HuH-7 (cell line): ENCODE measurements at regions not wholly inside any gene's neighbourhood (a gene's known extent, or its start where the extent isn't known, plus 50 kb on each side); places are given as distances from the start of the nearest gene placed in this dataset.

Source experiments
- DNase-seq: peaks from one replicate; pipeline ENCODE4 v3.0.0; 2011; ENCODE audit warnings: low spot score

DNA sequence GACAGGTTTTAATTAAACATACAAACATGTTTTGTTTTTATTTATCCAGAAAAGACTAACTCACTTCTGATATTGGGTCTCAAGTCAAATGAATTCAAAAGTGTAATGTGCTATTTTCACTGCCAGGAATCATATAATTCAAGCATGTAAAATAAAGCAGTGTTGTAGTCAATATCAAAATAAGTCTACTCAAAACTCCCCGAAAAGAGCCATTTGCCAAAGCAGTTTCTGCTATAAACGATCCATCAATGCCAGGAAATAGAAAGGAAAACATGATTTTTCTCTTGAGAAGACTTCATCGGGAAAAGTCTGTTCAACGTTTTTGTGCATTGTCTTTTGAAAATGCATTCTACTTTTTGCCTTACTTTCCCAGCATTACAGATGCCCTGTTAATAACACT is 633.3 kb downstream of the FAT4 start:
- no peak for DNase-seq

DNA sequence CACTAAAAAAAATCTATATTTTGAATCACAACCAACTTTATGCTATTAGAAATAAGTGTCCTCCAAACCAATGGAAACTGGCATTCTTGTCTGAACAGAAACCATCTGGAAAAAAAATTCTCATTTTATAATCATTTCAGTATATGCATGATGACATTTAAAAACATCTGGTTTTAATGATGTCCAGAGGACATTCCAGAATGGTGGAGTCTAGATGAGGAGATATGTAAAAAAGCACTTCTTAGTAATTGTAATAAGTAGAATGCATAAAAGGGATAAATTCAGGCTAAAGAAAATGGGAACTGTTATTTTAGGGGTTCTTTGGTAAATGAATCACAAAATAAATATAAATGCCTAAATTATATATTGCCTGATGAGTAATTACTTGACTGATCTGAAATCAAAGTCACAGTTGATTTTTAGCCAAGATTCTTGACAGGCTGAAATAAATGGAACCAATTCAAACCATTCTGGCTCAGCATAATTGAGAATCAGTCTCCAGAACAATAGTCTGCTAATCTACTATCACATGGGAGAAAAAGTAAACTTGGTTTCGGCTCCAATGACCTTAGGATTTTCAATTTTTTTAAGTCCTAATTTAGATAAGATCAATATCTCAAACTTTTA is 636.6 kb downstream of the FAT4 start:
- DNase-seq: no peak

DNA sequence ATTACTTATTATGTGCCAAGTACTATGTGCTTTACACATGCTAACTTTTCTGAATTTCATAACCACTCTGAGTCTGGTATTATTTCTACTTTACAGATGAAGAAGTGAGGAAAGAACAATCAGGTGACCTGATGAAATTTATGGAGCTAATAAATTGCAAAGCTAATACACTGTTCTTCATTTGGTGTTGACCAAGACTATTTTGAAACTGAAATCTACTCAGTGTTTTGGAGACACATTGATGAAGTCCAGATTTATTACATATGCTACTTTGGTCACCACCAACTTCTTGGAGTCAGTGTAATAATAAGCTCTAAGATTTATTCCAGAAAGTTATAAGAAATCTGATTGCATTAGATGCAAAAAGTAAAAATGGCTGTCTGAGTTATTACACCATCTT is 637.9 kb downstream of the FAT4 start:
- no peak for DNase-seq

DNA sequence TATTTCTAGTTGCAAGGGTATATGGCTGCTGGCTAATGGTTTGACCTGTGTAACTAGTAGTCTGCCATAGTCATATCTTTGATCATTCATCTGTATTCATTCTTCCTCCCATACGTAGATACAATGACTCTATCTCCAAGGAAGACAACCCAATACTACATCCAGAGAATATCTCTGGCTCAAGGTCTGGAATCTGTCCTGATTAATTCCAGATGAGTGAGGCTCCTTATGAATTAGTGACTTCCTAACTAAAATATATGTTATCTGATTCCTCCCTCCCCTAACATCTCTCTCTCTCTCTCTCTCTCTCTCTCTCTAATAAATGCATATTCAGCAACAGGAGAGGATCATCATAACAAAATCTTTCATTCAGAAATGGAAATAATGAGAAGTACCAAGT is 641.5 kb downstream of the FAT4 start:
- no peak for DNase-seq

DNA sequence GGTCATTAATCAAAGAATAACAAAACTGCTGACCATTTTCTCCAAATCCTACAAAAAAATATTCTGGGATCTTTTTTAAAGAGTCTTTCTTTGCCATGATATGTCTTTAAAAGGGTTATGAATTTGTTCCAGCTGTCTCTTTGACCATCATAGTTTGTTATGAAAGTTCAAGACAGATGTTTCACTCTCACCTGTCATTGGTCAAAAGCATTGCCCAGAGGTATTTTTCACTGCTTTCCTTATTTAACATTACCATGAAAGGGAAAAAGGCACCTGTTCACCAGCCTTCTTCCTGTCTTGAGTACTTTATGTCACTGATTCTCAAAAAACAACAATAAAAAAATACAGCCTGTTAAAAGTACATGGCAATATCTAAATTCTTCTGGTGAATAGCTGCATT is 643.8 kb downstream of the FAT4 start:
- DNase-seq: no peak

DNA sequence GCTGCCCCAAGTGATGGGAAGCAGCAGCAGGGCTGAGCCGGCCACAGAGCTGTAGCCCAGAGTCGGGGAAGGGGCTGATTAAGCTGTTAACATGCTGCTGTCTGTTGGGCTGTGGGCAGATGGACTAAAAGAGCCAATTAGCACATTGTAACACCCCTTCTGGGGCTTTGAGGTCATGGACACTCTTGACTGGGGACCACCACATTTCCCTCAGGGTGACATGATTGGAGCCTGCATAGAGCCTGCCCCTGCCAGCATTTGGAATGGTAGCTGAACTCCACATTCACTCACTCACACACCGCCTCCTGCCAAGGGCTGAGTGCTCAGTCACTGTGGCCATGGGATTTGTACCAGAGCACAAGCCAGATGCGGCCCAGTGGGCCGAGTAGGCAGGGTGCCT is 646.9 kb downstream of the FAT4 start:
- no peak for DNase-seq

DNA sequence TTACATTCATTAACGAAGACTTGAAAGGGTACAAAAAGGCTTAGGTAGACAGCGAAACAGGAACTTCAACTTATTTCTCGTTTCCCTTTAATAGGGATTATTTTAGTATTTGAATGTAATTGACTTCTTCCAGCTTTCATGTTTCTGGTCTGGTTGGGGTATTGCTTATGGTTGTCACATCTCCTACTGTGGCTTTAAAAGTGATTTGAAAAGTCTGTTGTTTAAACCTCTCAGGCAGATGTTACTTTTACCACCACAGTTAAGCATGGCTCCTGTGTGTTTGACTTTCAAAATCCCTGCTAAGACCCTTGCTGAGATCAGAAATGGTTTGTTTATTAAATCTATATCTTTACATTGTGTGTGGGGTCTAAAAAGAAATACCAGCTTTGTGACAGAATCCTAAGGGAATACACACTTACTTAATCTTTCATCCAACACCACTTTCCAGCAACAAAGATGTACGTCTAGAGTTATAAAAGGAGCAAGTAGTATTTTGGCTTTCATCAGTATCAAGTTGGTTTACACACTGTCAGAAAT is 661.2 kb downstream of the FAT4 start:
- no peak for DNase-seq

DNA sequence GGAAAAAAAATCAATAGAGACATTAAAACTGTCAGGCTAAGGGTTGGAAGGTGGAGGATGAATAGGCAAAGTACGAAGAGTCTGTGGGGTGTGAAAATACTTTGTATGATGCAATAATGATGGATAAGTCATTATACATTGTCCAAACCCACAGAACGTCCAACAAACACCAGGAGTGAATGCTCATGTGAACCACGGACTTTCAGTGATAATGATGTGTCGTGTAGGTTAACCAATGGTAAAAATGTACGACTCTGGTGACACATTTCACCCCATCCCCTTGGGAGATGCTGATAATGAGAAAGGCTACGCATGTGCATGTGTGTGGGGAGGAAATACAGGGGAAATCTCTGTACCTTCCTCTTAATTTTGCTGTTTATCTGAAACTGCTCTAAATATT is 665.2 kb downstream of the FAT4 start:
- DNase-seq: no peak

DNA sequence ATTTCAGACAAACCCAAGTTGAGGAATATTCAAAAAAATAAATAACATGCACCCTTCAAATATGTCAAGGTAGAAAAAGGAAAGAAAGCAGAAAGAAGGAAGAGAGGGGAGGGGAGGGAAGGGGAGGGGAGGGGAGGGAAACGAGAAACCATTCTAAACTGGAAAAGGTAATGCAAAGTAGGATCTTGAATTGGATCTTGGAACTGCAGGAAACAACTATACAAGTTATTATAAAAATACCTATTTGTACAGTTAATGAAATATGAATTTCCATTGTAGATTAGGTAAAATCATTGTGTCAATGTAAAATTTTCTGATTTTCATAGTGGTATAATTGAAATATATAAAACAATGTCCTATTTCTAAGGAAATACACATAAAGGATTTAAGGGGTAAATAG is 668.4 kb downstream of the FAT4 start:
- no peak for DNase-seq

DNA sequence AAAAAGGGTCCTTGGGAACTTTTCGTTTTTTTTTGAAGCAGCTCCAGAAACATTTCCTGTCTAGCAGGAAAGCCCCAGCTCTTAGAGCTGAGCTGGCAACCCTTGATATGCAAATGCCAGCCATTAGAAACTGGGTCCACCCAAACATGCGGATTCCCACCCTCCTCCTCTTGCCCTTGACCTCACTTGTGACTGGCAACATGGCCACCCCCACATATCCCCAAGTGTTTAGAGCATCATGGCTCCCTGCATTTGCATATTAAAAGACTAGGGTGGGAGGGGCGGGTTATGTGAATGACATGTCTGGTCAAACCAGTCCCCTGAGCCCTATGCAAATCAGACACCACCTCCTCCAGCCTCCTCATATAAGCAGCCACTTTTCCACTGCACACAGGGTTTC is 671.1 kb downstream of the FAT4 start:
- DNase-seq: no peak

DNA sequence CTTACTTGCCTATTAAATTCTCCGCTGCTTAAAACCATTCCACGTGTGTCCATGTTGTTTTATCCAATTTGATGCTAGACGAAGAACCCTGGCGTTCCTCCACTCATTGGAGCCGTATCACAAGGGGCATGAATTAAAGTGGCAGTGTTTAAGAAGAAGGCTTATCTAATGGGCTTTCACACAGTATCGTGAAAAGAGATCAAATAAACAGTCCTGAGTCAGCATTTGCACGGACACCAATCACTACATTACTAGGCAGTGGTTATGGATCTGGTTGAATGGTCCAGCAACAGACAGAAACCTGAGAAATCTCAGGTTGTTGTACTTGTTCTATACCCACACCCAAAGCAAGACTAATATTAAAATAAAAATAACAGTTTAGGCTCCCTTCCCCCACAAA is 671.6 kb downstream of the FAT4 start:
- DNase-seq: no peak

DNA sequence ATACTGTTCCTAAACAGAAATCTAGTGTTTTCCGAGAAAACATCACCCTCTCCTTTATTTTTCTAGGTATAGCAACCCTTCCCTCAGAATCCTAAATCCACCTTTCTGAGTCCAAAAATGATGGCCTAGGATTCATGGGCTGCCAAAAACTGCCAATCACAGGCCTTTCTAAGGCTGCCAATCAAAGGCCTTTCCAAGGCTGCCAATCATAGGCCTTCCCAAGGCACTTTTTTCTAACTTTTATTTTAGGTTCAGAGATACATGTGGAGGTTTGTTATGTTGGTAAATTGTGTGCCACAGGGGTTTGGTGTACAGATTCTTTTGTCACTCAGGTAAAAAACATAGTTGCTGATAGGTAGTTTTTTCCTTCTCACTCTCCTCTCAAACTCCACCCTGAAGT is 673.7 kb downstream of the FAT4 start:
- no peak for DNase-seq

DNA sequence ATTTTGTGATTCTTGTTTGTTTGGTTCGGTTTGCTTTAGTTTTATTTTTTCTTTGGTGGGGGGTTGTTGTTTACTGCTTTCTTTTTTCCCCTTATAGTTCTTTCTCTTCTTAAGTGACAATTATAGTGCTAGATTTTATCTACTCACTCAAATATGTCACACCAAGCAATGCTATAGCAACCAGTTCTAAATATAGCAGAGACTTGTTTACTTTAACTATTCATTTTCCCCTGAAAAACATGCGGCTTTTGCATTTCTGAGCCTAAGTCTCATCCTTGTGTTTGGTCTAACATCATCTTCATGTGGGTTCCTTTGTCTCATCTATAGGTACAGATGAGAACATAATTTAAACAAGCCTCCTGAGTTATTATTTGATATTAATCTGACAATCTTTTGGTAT is 676.6 kb downstream of the FAT4 start:
- DNase-seq: no peak

DNA sequence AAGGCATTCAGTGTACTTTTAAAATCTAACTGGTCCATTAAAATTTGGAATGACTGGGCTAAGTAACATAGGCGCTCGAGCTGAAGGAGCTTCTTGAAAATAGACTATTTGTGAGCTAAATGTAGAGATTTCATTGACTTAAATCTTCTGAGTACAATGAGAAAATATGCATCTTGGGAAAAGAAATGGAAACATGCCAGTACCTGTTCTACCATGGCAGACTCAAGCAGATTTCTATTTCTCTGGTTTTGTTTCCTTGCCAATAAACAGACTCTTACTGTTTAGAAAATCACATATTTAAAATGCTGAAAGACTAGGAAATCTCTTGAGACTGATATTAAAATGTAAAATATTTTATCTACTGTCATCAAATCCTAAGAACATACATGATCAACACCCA is 678.1 kb downstream of the FAT4 start:
- no peak for DNase-seq

DNA sequence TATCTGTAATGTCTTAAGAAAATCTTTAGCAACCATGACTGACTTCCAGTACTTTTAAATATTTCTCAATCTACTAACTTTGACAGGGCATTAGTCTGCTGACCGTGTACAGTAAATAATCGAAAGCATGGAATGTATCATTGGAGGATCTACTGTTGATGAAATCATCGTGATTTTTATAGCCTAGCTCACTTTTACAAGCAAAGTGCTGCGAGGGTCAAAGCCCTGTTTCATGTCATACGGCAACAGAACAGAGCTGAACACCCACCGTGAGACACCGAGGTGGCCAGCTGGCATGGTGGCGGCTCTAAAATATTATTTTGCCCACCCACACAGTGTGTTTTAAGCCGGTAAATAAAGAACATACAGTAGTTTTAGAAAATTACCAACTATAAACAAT is 679.3 kb downstream of the FAT4 start:
- no peak for DNase-seq

DNA sequence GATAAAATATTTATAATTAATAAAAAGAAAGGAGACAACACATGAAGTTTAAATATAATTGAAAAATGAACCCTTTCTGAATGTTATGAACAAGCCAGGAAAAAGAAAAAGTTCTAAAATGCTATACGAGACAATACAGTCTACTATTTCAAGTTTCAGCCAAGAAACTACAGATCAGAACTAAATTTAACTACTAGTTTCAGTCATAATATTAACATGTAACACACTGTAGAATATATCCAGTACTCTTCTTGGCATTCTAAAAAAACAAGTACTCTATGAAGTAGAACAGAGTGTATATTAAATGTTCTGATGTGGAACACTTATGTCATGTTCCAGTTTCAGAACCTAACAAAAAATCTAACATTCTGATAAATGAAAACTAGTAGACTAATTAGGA is 679.7 kb downstream of the FAT4 start:
- no peak for DNase-seq

DNA sequence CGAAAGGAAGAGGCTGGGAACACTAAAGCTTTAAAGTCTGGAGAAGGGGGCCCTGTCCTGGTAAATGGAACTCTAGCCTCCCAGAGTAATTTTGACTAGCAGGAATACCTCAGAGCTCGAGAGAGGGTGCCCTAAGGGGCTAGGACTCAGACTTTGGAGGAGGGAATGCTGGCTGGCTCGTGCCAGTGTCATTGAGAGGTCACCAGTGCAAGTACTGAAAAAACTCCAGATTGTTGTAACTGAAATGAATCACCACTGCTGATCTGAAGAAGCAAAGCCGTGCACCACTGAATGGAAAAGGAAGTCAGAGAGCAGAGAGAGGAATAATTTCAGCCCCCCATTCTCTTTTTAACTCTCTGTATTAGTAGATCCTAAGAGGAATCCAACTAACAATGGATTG is 690.2 kb downstream of the FAT4 start:
- no peak for DNase-seq

DNA sequence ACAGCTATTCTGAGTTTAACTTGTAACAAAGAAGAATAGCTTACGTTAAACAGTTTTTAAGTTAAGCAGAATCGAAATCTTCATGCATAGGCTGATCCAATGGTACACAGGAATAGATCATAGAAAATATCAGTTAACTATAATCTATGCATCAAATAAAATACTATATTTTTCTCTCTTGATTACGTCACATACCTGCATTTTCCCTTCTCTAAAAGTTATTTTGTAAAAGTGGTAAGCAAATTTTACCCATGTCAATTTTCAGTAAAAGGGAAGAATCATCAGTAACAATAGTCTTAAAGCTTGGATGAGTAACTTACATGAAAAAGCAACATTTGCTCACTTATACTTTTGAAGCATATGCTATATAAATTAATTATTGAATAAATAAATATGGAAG is 692.4 kb downstream of the FAT4 start:
- DNase-seq: no peak

DNA sequence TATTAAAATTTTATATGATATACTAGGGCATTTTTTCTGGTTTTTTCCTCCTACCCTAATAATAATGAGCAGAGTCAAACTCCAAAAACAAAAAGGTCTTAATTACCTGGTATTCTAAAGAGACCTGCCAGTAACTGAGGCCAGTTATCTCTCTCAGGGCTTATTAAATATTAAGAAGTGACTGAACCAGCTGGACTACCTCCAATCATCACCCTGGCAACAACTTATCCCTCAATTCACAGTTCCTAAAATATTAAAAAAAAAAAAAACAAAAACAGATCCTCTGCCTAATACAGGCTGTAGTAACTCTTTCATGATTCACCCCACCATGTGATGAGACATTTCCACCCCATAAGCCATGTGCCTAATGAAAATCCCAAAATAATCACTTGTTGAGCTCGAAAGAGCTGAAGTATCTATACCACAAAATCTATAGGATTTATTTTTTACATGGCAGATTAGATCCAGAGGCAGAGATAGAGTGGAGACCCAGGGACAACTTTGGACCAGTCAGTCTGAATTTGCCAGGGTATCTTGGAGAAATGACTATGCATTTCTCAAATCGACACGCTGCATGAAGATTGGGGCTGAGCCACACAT is 698.0 kb downstream of the FAT4 start:
- no peak for DNase-seq

DNA sequence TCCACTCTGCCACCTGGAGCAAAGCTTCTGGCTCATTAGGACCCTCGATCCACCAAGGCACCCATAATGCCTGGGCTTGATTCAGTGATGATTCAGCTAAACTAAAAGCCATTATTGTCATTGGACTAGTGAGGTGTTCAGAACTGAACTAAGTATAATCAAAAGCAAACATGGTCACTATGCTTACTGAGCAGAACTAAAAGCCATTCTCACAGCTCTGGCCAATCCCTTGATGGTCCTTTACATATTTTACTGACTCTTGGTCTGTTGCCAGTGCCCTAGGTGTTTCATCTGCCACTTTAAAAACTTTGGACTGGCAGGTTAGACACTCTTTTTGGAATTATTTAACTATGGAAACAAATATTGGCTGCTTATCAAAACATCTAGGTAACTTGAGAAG is 703.5 kb downstream of the FAT4 start:
- no peak for DNase-seq

DNA sequence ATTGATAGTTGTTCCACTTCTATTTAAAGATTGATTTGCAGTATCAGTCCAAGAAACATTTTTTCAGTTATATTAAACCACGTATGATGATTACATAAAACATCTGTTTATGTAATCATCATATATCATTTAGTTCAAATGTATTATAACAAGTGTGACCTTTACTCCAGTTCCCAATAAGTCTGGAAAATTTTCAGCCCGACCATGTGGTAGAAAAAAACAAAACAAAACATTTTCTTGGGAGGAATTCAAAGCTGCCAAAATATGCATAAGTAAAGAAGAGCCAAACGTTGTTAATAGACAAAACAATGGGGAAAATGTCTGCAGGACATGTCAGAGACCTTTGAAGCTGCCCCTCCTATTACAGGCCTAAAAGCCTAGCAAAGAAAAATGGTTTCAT is 709.1 kb downstream of the FAT4 start:
- DNase-seq: no peak

DNA sequence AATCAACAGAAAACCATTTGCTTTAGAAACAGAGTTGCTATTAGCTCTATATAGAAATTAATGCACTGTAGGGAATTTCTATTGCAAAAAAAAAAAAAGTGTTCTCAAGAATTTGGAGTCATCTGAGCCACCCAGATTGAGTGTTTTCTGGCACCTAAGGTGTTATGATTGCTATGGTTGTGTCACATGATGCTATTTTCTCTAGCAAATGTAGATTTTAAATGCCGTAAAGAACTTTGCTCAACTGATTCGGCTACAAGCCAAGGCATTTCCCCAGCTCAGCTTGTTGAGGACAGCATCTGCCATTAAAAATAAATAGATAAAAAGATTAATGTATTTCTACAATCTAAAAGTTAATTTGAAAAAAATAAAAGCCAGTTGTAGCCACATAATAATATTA is 712.8 kb downstream of the FAT4 start:
- DNase-seq: no peak

DNA sequence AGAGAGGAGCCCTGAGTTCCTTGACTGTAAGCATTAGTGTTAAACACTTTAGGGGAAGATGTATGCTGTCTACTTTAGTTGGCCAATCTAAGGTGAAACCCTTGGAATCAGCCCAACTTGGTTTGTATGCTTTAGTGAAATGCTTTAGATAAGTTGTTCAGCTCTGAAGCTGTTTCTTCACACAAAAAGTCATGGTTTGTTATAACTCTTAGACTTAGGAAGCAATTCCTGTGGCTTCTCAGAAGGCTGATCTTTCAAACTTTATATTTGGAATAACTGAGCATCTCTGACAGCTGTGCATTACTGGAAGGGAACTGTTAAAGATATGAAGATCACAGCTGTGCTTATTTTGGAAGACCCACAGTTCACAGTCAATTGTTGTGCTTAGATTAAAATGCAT is 714.1 kb downstream of the FAT4 start:
- no peak for DNase-seq

DNA sequence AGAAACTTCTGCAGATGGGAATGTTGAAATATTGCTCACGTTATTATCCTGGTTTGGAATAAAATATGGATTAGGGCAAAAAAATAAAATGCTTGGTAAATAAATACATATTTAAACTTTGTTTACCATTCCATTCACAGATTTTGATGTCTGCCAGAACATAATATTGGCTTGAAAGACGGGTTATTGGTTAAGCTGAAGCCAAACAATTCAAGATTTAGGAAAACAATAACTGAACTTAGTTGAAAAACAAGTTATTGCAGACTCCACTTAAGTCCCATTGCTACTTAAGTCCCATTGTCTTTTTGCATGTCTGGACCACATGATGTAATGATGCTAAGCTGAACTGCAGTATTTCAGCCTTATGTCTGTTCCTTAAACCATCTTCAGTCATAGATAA is 722.5 kb downstream of the FAT4 start:
- no peak for DNase-seq
